HEK293 (cell line): ENCODE measurements at regions not wholly inside any gene's neighbourhood (a gene's known extent, or its start where the extent isn't known, plus 50 kb on each side); places are given as distances from the start of the nearest gene placed in this dataset.

Experiments used
- CTCF ChIA-PET: fragments of 350-600 bp; formaldehyde crosslinking; extraction: SDS; loops from one replicate; lab custom pipeline; 2021; ENCODE audit warnings: antibody characterized with exemption; lab: Yijun Ruan, JAX
- POLR2A ChIA-PET: fragments of 300-600 bp; formaldehyde crosslinking; extraction: SDS; loops from one replicate; lab custom pipeline; 2020; ENCODE audit warnings: antibody characterized with exemption, inconsistent platforms; lab: Yijun Ruan, JAX
- H3K27ac ChIP-seq: fragments of 200-500 bp; sonication (Bioruptor generic); 2 replicates; pipeline ENCODE4 v1.5.1; 2014; ENCODE audit warnings: low read depth, low read length, control low read depth, inconsistent platforms; ENCODE audit errors: extremely low read depth
- H3K36me3 ChIP-seq, 2 experiments: fragments of 200-500 bp in 1 of 2; sonication (Bioruptor generic) in 1 of 2; 1 replicate in 1 of 2; 2 replicates in 1 of 2; pipeline ENCODE4 v1.5.1; 2014 to 2017; ENCODE audit warnings: inconsistent platforms in 2 of 2, low read length in 2 of 2; ENCODE audit not compliant: control insufficient read depth in 2 of 2, insufficient read depth in 1 of 2
- H3K4me1 ChIP-seq: fragments of 200-500 bp; sonication (Bioruptor generic); 2 replicates; pipeline ENCODE4 v1.5.1; 2014; ENCODE audit warnings: mild to moderate bottlenecking, low read length, inconsistent platforms; ENCODE audit not compliant: control insufficient read depth, insufficient read depth
- H3K4me3 ChIP-seq: 2 replicates; pipeline ENCODE4 v1.5.1; 2011; ENCODE audit warnings: low read depth, mild to moderate bottlenecking, control low read depth, low read length, moderate library complexity
- H3K9me3 ChIP-seq: fragments of 200-500 bp; sonication (Bioruptor generic); 2 replicates; pipeline ENCODE4 v1.5.1; 2014; ENCODE audit warnings: low read depth, low read length, inconsistent platforms; ENCODE audit not compliant: control insufficient read depth, insufficient read depth
- BCL11A ChIP-seq: fragments of 450-650 bp; formaldehyde crosslinking; IDR thresholded peaks from 2 replicates; pipeline ENCODE4 v1.5.1; 2016; ENCODE audit warnings: low read depth, missing biosample characterization, missing genetic modification characterization
- GLIS1 ChIP-seq: fragments of 450-650 bp; formaldehyde crosslinking; IDR thresholded peaks from 2 replicates; pipeline ENCODE4 v1.5.1; 2016; ENCODE audit warnings: missing biosample characterization, missing genetic modification characterization
- MEIS1 ChIP-seq: sonication (generic); formaldehyde crosslinking; IDR thresholded peaks from 2 replicates; pipeline ENCODE4 v1.8.1; 2022; ENCODE audit warnings: missing genetic modification reagents, mild to moderate bottlenecking, borderline replicate concordance
- ZBTB21 ChIP-seq: fragments of 450-650 bp; formaldehyde crosslinking; IDR thresholded peaks from 2 replicates; pipeline ENCODE4 v1.5.1; 2017; ENCODE audit warnings: missing biosample characterization, missing genetic modification characterization
- ZBTB7A ChIP-seq: fragments of 450-650 bp; formaldehyde crosslinking; IDR thresholded peaks from 2 replicates; pipeline ENCODE4 v1.5.1; 2016; ENCODE audit warnings: low read depth, missing biosample characterization, missing genetic modification characterization
- ZBTB8A ChIP-seq: fragments of 450-650 bp; formaldehyde crosslinking; IDR thresholded peaks from 2 replicates; pipeline ENCODE4 v1.5.1; 2016; ENCODE audit warnings: missing biosample characterization, missing genetic modification characterization
- ZFP41 ChIP-seq: fragments of 450-650 bp; formaldehyde crosslinking; IDR thresholded peaks from 2 replicates; pipeline ENCODE4 v1.5.1; 2016; ENCODE audit warnings: missing biosample characterization, missing genetic modification characterization, borderline replicate concordance
- ZNF112 ChIP-seq: fragments of 450-650 bp; formaldehyde crosslinking; IDR thresholded peaks from 2 replicates; pipeline ENCODE4 v1.5.0; 2017; ENCODE audit warnings: missing biosample characterization, missing genetic modification characterization
- ZNF114 ChIP-seq: fragments of 450-650 bp; formaldehyde crosslinking; IDR thresholded peaks from 2 replicates; pipeline ENCODE4 v1.5.0; 2017; ENCODE audit warnings: missing biosample characterization, missing genetic modification characterization
- ZNF121 ChIP-seq: fragments of 450-650 bp; formaldehyde crosslinking; IDR thresholded peaks from 2 replicates; pipeline ENCODE4 v1.5.1; 2016; ENCODE audit warnings: missing biosample characterization, missing genetic modification characterization
- ZNF157 ChIP-seq: fragments of 450-650 bp; formaldehyde crosslinking; IDR thresholded peaks from 2 replicates; pipeline ENCODE4 v1.5.1; 2016; ENCODE audit warnings: missing biosample characterization, missing genetic modification characterization
- ZNF174 ChIP-seq: fragments of 450-650 bp; formaldehyde crosslinking; IDR thresholded peaks from 2 replicates; pipeline ENCODE4 v1.5.0; 2017; ENCODE audit warnings: missing biosample characterization, mild to moderate bottlenecking, missing genetic modification characterization
- ZNF324 ChIP-seq: fragments of 450-650 bp; formaldehyde crosslinking; IDR thresholded peaks from 2 replicates; pipeline ENCODE4 v1.5.1; 2016; ENCODE audit warnings: missing biosample characterization, missing genetic modification characterization
- ZNF341 ChIP-seq: fragments of 450-650 bp; formaldehyde crosslinking; IDR thresholded peaks from 2 replicates; pipeline ENCODE4; 2016; ENCODE audit warnings: low read depth, missing biosample characterization, missing genetic modification characterization
- ZNF366 ChIP-seq: fragments of 450-650 bp; formaldehyde crosslinking; conservative IDR thresholded peaks from 2 replicates; pipeline ENCODE4 v1.5.1; 2016; ENCODE audit warnings: missing biosample characterization, missing genetic modification characterization
- ZNF529 ChIP-seq: fragments of 450-650 bp; formaldehyde crosslinking; IDR thresholded peaks from 2 replicates; pipeline ENCODE4 v1.5.1; 2017; ENCODE audit warnings: missing genetic modification characterization, missing biosample characterization; ENCODE audit not compliant: insufficient replicate concordance
- TF ChIP-seq, protein P1 (sequence below): fragments of 450-650 bp; formaldehyde crosslinking; IDR thresholded peaks from 2 replicates; pipeline ENCODE4 v1.5.1; 2016; ENCODE audit warnings: missing biosample characterization, missing genetic modification characterization
- TF ChIP-seq, protein P2 (sequence below): fragments of 450-650 bp; formaldehyde crosslinking; IDR thresholded peaks from 2 replicates; pipeline ENCODE4 v1.5.1; 2016; ENCODE audit warnings: missing biosample characterization, missing genetic modification characterization
- TF ChIP-seq, protein P3 (sequence below): fragments of 450-650 bp; IDR thresholded peaks from 2 replicates; pipeline ENCODE4 v1.5.1; 2018; ENCODE audit warnings: missing biosample characterization, mild to moderate bottlenecking, missing genetic modification characterization
- TF ChIP-seq, protein P4 (sequence below): fragments of 450-650 bp; formaldehyde crosslinking; IDR thresholded peaks from 2 replicates; pipeline ENCODE4 v1.5.1; 2017; ENCODE audit warnings: missing biosample characterization, missing genetic modification characterization
- TF ChIP-seq, protein P5 (sequence below): fragments of 450-650 bp; formaldehyde crosslinking; IDR thresholded peaks from 2 replicates; pipeline ENCODE4 v1.5.1; 2016; ENCODE audit warnings: missing biosample characterization, missing genetic modification characterization, low read depth
- TF ChIP-seq, protein P6 (sequence below): fragments of 450-650 bp; formaldehyde crosslinking; IDR thresholded peaks from 2 replicates; pipeline ENCODE4 v1.5.1; 2016; ENCODE audit warnings: missing biosample characterization, missing genetic modification characterization
- TF ChIP-seq, protein P7 (sequence below): fragments of 450-650 bp; formaldehyde crosslinking; IDR thresholded peaks from 2 replicates; pipeline ENCODE4 v1.5.1; 2016; ENCODE audit warnings: missing biosample characterization, missing genetic modification characterization

DNA sequence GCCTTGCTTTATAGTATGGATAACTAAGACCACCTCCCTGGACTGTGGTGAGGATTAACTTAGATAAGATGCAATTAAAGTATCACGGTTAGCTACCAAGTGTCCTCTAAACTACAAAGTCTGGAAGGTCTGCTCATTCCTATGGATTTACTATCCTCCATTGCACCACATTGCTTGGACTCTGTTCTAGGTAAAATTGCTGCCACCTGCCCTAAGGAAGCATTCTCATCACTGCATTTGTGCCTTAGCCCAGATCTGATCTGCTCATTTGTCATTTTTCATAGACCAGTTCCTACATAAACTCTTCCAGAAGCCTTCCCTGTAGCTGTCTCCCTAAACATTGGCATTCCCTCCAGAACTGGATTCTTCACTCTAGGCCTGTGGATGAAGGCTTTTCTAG, 380.0 kb downstream of the INSC start:
- Histone ChIP-seq H3K9me3 (no peaks in the 10 kb centered on the region), H3K4me3 (no peak overlapping the region), H3K4me1 (no peaks in the 10 kb centered on the region; the same call in 1 of the 2 replicates), H3K36me3 (no peaks in the 10 kb centered on the region), H3K27ac (no peak overlapping the region)
- ChIA-PET CTCF (no interaction called here), POLR2A (no interaction called here)
- TF ChIP-seq, protein P1, sequence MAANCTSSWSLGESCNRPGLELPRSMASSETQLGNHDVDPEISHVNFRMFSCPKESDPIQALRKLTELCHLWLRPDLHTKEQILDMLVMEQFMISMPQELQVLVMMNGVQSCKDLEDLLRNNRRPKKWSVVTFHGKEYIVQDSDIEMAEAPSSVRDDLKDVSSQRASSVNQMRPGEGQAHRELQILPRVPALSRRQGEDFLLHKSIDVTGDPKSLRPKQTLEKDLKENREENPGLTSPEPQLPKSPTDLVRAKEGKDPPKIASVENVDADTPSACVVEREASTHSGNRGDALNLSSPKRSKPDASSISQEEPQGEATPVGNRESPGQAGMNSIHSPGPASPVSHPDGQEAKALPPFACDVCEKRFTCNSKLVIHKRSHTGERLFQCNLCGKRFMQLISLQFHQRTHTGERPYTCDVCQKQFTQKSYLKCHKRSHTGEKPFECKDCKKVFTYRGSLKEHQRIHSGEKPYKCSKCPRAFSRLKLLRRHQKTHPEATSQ (tag by site-specific recombination): no peak
- TF ChIP-seq, protein P2, sequence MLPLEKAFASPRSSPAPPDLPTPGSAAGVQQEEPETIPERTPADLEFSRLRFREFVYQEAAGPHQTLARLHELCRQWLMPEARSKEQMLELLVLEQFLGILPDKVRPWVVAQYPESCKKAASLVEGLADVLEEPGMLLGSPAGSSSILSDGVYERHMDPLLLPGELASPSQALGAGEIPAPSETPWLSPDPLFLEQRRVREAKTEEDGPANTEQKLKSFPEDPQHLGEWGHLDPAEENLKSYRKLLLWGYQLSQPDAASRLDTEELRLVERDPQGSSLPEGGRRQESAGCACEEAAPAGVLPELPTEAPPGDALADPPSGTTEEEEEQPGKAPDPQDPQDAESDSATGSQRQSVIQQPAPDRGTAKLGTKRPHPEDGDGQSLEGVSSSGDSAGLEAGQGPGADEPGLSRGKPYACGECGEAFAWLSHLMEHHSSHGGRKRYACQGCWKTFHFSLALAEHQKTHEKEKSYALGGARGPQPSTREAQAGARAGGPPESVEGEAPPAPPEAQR: no peak
- TF ChIP-seq ZNF324 (tag by site-specific recombination): no peak
- TF ChIP-seq ZNF529 (tag by site-specific recombination): no peak
- TF ChIP-seq ZNF121 (tag by site-specific recombination): no peak
- no peak for TF ChIP-seq ZBTB7A (tag by site-specific recombination)
- TF ChIP-seq, protein P3, sequence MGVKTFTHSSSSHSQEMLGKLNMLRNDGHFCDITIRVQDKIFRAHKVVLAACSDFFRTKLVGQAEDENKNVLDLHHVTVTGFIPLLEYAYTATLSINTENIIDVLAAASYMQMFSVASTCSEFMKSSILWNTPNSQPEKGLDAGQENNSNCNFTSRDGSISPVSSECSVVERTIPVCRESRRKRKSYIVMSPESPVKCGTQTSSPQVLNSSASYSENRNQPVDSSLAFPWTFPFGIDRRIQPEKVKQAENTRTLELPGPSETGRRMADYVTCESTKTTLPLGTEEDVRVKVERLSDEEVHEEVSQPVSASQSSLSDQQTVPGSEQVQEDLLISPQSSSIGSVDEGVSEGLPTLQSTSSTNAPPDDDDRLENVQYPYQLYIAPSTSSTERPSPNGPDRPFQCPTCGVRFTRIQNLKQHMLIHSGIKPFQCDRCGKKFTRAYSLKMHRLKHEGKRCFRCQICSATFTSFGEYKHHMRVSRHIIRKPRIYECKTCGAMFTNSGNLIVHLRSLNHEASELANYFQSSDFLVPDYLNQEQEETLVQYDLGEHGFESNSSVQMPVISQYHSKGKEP (tag by site-specific recombination): no peak
- TF ChIP-seq, all 188 proteins: peak for 0

DNA sequence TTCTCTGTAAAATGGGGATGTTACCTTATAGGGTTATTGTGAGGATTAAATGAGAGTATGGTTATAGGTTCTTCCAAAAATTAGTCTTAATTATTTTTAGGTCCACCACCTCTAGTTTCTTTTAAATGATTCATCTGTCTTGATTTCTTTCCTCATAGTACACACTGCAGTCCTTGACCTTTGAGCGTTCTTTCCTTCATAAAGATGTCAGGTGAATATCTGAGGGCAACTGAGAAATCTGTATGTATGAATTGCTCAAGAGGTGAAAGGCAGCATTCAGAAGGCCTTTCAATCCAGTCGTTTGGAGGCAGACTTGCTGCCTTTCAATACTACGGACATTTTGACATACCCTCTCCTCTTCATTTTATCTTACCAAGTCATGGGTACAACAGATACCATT, 380.7 kb downstream of the INSC start:
- Histone ChIP-seq H3K4me1 (no peaks in the 10 kb centered on the region; the same call in 1 of the 2 replicates), H3K36me3 (no peaks in the 10 kb centered on the region), H3K4me3 (no peak overlapping the region), H3K9me3 (no peaks in the 10 kb centered on the region), H3K27ac (no peak overlapping the region)
- ChIA-PET CTCF (no interaction called here), POLR2A (no interaction called here)
- no peak for TF ChIP-seq ZNF112 (tag by site-specific recombination)
- no peak for TF ChIP-seq MEIS1
- TF ChIP-seq ZNF366 (tag by site-specific recombination): no peak
- TF ChIP-seq ZNF341 (tag by site-specific recombination): no peak
- TF ChIP-seq ZFP41 (tag by site-specific recombination): no peak
- TF ChIP-seq ZNF114: no peak
- no peak for TF ChIP-seq ZNF174
- TF ChIP-seq, protein P4, sequence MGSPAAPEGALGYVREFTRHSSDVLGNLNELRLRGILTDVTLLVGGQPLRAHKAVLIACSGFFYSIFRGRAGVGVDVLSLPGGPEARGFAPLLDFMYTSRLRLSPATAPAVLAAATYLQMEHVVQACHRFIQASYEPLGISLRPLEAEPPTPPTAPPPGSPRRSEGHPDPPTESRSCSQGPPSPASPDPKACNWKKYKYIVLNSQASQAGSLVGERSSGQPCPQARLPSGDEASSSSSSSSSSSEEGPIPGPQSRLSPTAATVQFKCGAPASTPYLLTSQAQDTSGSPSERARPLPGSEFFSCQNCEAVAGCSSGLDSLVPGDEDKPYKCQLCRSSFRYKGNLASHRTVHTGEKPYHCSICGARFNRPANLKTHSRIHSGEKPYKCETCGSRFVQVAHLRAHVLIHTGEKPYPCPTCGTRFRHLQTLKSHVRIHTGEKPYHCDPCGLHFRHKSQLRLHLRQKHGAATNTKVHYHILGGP (tag by site-specific recombination): no peak
- TF ChIP-seq, protein P5, sequence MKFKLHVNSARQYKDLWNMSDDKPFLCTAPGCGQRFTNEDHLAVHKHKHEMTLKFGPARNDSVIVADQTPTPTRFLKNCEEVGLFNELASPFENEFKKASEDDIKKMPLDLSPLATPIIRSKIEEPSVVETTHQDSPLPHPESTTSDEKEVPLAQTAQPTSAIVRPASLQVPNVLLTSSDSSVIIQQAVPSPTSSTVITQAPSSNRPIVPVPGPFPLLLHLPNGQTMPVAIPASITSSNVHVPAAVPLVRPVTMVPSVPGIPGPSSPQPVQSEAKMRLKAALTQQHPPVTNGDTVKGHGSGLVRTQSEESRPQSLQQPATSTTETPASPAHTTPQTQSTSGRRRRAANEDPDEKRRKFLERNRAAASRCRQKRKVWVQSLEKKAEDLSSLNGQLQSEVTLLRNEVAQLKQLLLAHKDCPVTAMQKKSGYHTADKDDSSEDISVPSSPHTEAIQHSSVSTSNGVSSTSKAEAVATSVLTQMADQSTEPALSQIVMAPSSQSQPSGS (tag by site-specific recombination): no peak
- TF ChIP-seq GLIS1 (tag by site-specific recombination): no peak
- TF ChIP-seq ZNF157 (tag by site-specific recombination): no peak
- TF ChIP-seq ZBTB21 (tag by site-specific recombination): no peak
- no peak for TF ChIP-seq ZBTB8A (tag by site-specific recombination)
- TF ChIP-seq, protein P6, sequence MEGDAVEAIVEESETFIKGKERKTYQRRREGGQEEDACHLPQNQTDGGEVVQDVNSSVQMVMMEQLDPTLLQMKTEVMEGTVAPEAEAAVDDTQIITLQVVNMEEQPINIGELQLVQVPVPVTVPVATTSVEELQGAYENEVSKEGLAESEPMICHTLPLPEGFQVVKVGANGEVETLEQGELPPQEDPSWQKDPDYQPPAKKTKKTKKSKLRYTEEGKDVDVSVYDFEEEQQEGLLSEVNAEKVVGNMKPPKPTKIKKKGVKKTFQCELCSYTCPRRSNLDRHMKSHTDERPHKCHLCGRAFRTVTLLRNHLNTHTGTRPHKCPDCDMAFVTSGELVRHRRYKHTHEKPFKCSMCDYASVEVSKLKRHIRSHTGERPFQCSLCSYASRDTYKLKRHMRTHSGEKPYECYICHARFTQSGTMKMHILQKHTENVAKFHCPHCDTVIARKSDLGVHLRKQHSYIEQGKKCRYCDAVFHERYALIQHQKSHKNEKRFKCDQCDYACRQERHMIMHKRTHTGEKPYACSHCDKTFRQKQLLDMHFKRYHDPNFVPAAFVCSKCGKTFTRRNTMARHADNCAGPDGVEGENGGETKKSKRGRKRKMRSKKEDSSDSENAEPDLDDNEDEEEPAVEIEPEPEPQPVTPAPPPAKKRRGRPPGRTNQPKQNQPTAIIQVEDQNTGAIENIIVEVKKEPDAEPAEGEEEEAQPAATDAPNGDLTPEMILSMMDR (tag by site-specific recombination): no peak
- TF ChIP-seq BCL11A (tag by site-specific recombination): no peak
- TF ChIP-seq, protein P7, sequence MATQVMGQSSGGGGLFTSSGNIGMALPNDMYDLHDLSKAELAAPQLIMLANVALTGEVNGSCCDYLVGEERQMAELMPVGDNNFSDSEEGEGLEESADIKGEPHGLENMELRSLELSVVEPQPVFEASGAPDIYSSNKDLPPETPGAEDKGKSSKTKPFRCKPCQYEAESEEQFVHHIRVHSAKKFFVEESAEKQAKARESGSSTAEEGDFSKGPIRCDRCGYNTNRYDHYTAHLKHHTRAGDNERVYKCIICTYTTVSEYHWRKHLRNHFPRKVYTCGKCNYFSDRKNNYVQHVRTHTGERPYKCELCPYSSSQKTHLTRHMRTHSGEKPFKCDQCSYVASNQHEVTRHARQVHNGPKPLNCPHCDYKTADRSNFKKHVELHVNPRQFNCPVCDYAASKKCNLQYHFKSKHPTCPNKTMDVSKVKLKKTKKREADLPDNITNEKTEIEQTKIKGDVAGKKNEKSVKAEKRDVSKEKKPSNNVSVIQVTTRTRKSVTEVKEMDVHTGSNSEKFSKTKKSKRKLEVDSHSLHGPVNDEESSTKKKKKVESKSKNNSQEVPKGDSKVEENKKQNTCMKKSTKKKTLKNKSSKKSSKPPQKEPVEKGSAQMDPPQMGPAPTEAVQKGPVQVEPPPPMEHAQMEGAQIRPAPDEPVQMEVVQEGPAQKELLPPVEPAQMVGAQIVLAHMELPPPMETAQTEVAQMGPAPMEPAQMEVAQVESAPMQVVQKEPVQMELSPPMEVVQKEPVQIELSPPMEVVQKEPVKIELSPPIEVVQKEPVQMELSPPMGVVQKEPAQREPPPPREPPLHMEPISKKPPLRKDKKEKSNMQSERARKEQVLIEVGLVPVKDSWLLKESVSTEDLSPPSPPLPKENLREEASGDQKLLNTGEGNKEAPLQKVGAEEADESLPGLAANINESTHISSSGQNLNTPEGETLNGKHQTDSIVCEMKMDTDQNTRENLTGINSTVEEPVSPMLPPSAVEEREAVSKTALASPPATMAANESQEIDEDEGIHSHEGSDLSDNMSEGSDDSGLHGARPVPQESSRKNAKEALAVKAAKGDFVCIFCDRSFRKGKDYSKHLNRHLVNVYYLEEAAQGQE (tag by site-specific recombination): no peak
